ENCODE measurements at regions not wholly inside any gene's neighbourhood (a gene's known extent, or its start where the extent isn't known, plus 50 kb on each side); places are given as distances from the start of the nearest gene placed in this dataset.

GRCh38 chr14:97993508-97994019 is 1196.4 kb downstream of the VRK1 start:
- Histone ChIP-seq H3K4me3 (ENCODE audit: severe bottlenecking) (no peak overlapping the region), H3K27me3 (ENCODE audit: insufficient read depth, poor library complexity, severe bottlenecking) (no peaks in the 10 kb centered on the region), H3K36me3 (ENCODE audit: low read depth) (no peaks in the 10 kb centered on the region), H3K9me3 (ENCODE audit: severe bottlenecking) (no peaks in the 10 kb centered on the region), H3K4me1 (ENCODE audit: insufficient read depth, poor library complexity, severe bottlenecking) (no peaks in the 10 kb centered on the region), H3K27ac (ENCODE audit: poor library complexity, severe bottlenecking) (no peak overlapping the region)
- DNase-seq (ENCODE audit: low spot score): no peak
- ATAC-seq (ENCODE audit: low read depth): no peak
- TF ChIP-seq CTCF (IDR thresholded peaks at IDR 0.05; ENCODE audit: poor library complexity, severe bottlenecking): no peak

GRCh38 chr14:97994020-97994531 is 1196.9 kb downstream of the VRK1 start:
- H3K4me3 ChIP-seq (ENCODE audit: severe bottlenecking): no peak overlapping the region
- no peaks in the 10 kb centered on the region for H3K9me3 ChIP-seq (ENCODE audit: severe bottlenecking)
- H3K4me1 ChIP-seq (ENCODE audit: insufficient read depth, poor library complexity, severe bottlenecking): no peaks in the 10 kb centered on the region
- no peak overlapping the region for H3K27ac ChIP-seq (ENCODE audit: poor library complexity, severe bottlenecking)
- DNase-seq (ENCODE audit: low spot score): no peak
- TF ChIP-seq CTCF (IDR thresholded peaks at IDR 0.05; ENCODE audit: poor library complexity, severe bottlenecking): no peak
- ATAC-seq (ENCODE audit: low read depth): no peak
- H3K27me3 ChIP-seq (ENCODE audit: insufficient read depth, poor library complexity, severe bottlenecking): no peaks in the 10 kb centered on the region
- no peaks in the 10 kb centered on the region for H3K36me3 ChIP-seq (ENCODE audit: low read depth)

GRCh38 chr14:97995038-97995437 is 1197.9 kb downstream of the VRK1 start:
- H3K9me3 ChIP-seq (ENCODE audit: severe bottlenecking): no peaks in the 10 kb centered on the region
- no peaks in the 10 kb centered on the region for H3K27me3 ChIP-seq (ENCODE audit: insufficient read depth, poor library complexity, severe bottlenecking)
- no peak overlapping the region for H3K27ac ChIP-seq (ENCODE audit: poor library complexity, severe bottlenecking)
- H3K36me3 ChIP-seq (ENCODE audit: low read depth): no peaks in the 10 kb centered on the region
- no peak for DNase-seq (ENCODE audit: low spot score)
- no peak overlapping the region for H3K4me3 ChIP-seq (ENCODE audit: severe bottlenecking)
- no peak for ATAC-seq (ENCODE audit: low read depth)
- no peaks in the 10 kb centered on the region for H3K4me1 ChIP-seq (ENCODE audit: insufficient read depth, poor library complexity, severe bottlenecking)
- no peak for TF ChIP-seq CTCF (IDR thresholded peaks at IDR 0.05; ENCODE audit: poor library complexity, severe bottlenecking)

- no peak for TF ChIP-seq CTCF (IDR thresholded peaks at IDR 0.05; ENCODE audit: poor library complexity, severe bottlenecking)
- Histone ChIP-seq H3K4me1 (ENCODE audit: insufficient read depth, poor library complexity, severe bottlenecking) (no peaks in the 10 kb centered on the region), H3K9me3 (ENCODE audit: severe bottlenecking) (no peaks in the 10 kb centered on the region), H3K36me3 (ENCODE audit: low read depth) (no peaks in the 10 kb centered on the region), H3K27ac (ENCODE audit: poor library complexity, severe bottlenecking) (no peak overlapping the region), H3K4me3 (ENCODE audit: severe bottlenecking) (no peak overlapping the region), H3K27me3 (ENCODE audit: insufficient read depth, poor library complexity, severe bottlenecking) (no peaks in the 10 kb centered on the region)
- no peak for ATAC-seq (ENCODE audit: low read depth)
- no peak for DNase-seq (ENCODE audit: low spot score)
Observed at GRCh38 chr14:97995531-97995930, 1198.3 kb downstream of the VRK1 start.

- Histone ChIP-seq H3K4me3 (ENCODE audit: severe bottlenecking) (no peak overlapping the region), H3K9me3 (ENCODE audit: severe bottlenecking) (no peaks in the 10 kb centered on the region), H3K27me3 (ENCODE audit: insufficient read depth, poor library complexity, severe bottlenecking) (no peaks in the 10 kb centered on the region), H3K27ac (ENCODE audit: poor library complexity, severe bottlenecking) (no peak overlapping the region), H3K4me1 (ENCODE audit: insufficient read depth, poor library complexity, severe bottlenecking) (peaks cover 13% of the 10 kb centered on the region), H3K36me3 (ENCODE audit: low read depth) (no peaks in the 10 kb centered on the region)
- ATAC-seq (ENCODE audit: low read depth) (no peak), DNase-seq (ENCODE audit: low spot score) (no peak)
- TF ChIP-seq CTCF (IDR thresholded peaks at IDR 0.05; ENCODE audit: poor library complexity, severe bottlenecking): no peak
Observed at GRCh38 chr14:98006008-98006407, 1208.8 kb downstream of the VRK1 start.

Data from RWPE2 (cell line).